ENCODE measurements at regions not wholly inside any gene's neighbourhood (a gene's known extent, or its start where the extent isn't known, plus 50 kb on each side); places are given as distances from the start of the nearest gene placed in this dataset.
A peak's percentile ranks its signal among the peaks of the same experiment; 100 is the strongest.

DNA sequence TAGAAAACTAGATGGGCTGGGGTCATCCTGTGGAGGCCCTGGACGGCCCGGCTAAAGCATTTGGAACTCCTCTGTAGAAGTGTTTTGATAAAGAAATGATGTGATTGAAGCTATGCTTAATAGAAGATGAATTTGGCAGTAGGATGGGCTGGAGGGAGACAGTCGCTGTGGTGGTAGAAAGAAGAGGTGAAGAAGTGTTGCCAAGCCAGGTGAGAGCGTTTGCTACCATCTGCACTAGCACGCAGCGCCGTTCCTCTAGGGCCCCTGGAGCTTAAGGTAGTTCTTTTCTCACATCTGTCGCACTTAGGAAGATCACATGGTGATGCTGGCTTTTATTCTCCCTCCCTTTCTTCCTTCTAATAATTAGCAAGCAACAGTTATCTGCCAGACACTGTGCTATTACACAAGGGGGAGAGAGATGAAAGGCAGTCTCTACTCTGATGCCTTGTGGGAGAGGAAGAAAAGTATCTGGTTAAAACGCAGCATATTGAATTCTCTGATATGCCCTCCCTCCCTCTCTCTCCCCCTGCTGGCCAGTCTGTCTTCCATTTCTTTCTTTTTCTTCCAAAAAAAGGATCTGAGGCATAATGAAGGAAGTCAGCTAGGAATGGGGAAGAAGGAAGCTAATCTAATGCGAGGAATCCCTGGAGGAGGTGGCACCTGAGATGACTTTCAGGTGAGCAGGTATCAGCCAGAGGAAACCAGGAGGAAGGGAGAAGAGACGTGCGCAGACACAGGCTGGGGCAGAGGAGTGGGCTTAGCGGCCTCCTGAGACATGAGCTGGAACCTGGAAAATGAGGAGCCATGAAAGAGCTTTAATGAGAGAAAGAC lies 162.3 kb upstream of the KLF14 start:
- Histone ChIP-seq H3K4me3 (ENCODE audit: low read depth, low read length) (no peak overlapping the region), H3K27ac (ENCODE audit: extremely low read depth, low read depth, low read length) (no peak overlapping the region), H3K4me1 (ENCODE audit: control insufficient read depth, insufficient read depth, low read length) (peaks cover 6% of the 10 kb centered on the region), H3K36me3 (ENCODE audit: control insufficient read depth in 2 of 2, insufficient read depth in 1 of 2, low read length in 2 of 2) (no peaks in the 10 kb centered on the region), H3K9me3 (ENCODE audit: control insufficient read depth, insufficient read depth, low read depth, low read length) (no peaks in the 10 kb centered on the region)
- POLR2A ChIA-PET = interaction anchor here (0.6 to 1.0 kb wide), 2 partner anchors 144 to 611 kb away, joined by 3 to 4 read pairs; no protein-coding TSS in a partner anchor
- CTCF ChIA-PET = interaction anchor here (0.5 to 5.8 kb wide), 52 partner anchors 9 to 1223 kb away, joined by 3 to 91 read pairs (median 6); no protein-coding TSS in a partner anchor
- no peak for TF ChIP-seq ZNF239 (tag by site-specific recombination; IDR thresholded peaks at IDR 0.05)
- no peak for TF ChIP-seq ZNF48 (tag by site-specific recombination; IDR thresholded peaks at IDR 0.05)
- TF ChIP-seq EGR2 (tag by site-specific recombination; IDR thresholded peaks at IDR 0.05; ENCODE audit: low read depth) = no peak
- TF ChIP-seq SP7 (tag by site-specific recombination; IDR thresholded peaks at IDR 0.05) = no peak
- no peak for TF ChIP-seq ZNF221 (tag by site-specific recombination; IDR thresholded peaks at IDR 0.05; ENCODE audit: borderline replicate concordance)
- TF ChIP-seq, protein P1, sequence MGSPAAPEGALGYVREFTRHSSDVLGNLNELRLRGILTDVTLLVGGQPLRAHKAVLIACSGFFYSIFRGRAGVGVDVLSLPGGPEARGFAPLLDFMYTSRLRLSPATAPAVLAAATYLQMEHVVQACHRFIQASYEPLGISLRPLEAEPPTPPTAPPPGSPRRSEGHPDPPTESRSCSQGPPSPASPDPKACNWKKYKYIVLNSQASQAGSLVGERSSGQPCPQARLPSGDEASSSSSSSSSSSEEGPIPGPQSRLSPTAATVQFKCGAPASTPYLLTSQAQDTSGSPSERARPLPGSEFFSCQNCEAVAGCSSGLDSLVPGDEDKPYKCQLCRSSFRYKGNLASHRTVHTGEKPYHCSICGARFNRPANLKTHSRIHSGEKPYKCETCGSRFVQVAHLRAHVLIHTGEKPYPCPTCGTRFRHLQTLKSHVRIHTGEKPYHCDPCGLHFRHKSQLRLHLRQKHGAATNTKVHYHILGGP (tag by site-specific recombination; IDR thresholded peaks at IDR 0.05) = no peak
- TF ChIP-seq GLI4 (tag by site-specific recombination; IDR thresholded peaks at IDR 0.05) = no peak
- no peak for TF ChIP-seq ZNF701 (tag by site-specific recombination; IDR thresholded peaks at IDR 0.05)
- TF ChIP-seq ZNF623 (tag by site-specific recombination; IDR thresholded peaks at IDR 0.05) = no peak
- TF ChIP-seq ZEB2 (tag by site-specific recombination; IDR thresholded peaks at IDR 0.05) = no peak
- TF ChIP-seq SP2 (tag by site-specific recombination; IDR thresholded peaks at IDR 0.05) = no peak
- TF ChIP-seq, protein P2, sequence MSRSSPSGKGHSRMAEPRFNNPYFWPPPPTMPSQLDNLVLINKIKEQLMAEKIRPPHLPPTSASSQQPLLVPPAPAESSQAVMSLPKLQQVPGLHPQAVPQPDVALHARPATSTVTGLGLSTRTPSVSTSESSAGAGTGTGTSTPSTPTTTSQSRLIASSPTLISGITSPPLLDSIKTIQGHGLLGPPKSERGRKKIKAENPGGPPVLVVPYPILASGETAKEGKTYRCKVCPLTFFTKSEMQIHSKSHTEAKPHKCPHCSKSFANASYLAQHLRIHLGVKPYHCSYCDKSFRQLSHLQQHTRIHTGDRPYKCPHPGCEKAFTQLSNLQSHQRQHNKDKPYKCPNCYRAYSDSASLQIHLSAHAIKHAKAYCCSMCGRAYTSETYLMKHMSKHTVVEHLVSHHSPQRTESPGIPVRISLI (tag by site-specific recombination; IDR thresholded peaks at IDR 0.05) = no peak

DNA sequence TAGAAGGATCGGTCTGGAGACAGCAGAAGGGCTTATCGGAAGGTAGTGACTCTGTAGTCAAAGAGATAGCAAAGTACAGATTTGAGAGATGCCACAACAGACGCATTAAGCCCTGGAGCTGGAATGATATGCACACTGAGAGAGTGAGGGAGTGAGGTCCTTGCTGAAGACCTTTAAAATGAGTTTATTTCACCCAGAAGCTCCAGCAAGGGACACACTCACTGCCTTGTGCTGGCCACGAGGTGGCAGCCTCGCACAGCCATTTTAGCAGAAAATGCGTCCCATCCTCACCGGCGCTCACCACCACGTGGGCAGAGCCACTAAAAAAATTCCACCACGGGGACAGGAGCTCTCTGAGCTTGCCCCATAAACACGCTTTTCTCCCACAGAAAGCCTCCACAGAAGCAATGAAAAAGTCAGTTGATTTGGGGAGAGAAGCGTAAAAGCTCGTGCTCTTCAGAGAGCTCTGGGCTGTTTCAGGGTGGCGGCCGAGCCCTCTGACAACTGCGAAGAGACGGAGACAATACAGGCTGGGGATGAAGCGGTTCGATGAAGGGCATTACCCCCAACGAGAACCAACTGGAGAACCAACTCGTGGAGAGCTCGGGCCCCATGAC lies 163.0 kb upstream of the KLF14 start:
- Histone ChIP-seq H3K4me3 (ENCODE audit: low read depth, low read length) (no peak overlapping the region), H3K4me1 (ENCODE audit: control insufficient read depth, insufficient read depth, low read length) (peaks cover 9% of the 10 kb centered on the region), H3K36me3 (ENCODE audit: control insufficient read depth in 2 of 2, insufficient read depth in 1 of 2, low read length in 2 of 2) (no peaks in the 10 kb centered on the region), H3K9me3 (ENCODE audit: control insufficient read depth, insufficient read depth, low read depth, low read length) (no peaks in the 10 kb centered on the region), H3K27ac (ENCODE audit: extremely low read depth, low read depth, low read length) (no peak overlapping the region)
- POLR2A ChIA-PET = interaction anchor here (0.6 to 1.0 kb wide), 2 partner anchors 143 to 610 kb away, joined by 3 to 4 read pairs; no protein-coding TSS in a partner anchor
- CTCF ChIA-PET = interaction anchor here (0.5 to 5.8 kb wide), 64 partner anchors 8 to 1222 kb away, joined by 3 to 91 read pairs (median 5); no protein-coding TSS in a partner anchor
- peak; percentile 28; the same call in 1 of the 2 replicates for TF ChIP-seq ZNF561 (tag by site-specific recombination; IDR thresholded peaks at IDR 0.05; ENCODE audit: borderline replicate concordance)
- peak; percentile 97 for TF ChIP-seq ZNF654 (tag by site-specific recombination; IDR thresholded peaks at IDR 0.05; ENCODE audit: low read depth)
- no peak for TF ChIP-seq ZBTB7A (tag by site-specific recombination; IDR thresholded peaks at IDR 0.05; ENCODE audit: low read depth)
- peak; percentile 62 for TF ChIP-seq ZFHX2 (tag by site-specific recombination; conservative IDR thresholded peaks at IDR 0.05)
- TF ChIP-seq, protein P3, sequence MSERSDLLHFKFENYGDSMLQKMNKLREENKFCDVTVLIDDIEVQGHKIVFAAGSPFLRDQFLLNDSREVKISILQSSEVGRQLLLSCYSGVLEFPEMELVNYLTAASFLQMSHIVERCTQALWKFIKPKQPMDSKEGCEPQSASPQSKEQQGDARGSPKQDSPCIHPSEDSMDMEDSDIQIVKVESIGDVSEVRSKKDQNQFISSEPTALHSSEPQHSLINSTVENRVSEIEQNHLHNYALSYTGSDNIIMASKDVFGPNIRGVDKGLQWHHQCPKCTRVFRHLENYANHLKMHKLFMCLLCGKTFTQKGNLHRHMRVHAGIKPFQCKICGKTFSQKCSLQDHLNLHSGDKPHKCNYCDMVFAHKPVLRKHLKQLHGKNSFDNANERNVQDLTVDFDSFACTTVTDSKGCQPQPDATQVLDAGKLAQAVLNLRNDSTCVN (tag by site-specific recombination; optimal IDR thresholded peaks at IDR 0.05) = peak; percentile 6
- TF ChIP-seq, protein P2 (tag by site-specific recombination; IDR thresholded peaks at IDR 0.05) = peak; percentile 88
- peak; percentile 61; the same call in 1 of the 2 replicates for TF ChIP-seq ZBTB17 (tag by site-specific recombination; IDR thresholded peaks at IDR 0.05)
- peak; percentile 72 for TF ChIP-seq ZNF660 (tag by site-specific recombination; IDR thresholded peaks at IDR 0.05)
- TF ChIP-seq, protein P4, sequence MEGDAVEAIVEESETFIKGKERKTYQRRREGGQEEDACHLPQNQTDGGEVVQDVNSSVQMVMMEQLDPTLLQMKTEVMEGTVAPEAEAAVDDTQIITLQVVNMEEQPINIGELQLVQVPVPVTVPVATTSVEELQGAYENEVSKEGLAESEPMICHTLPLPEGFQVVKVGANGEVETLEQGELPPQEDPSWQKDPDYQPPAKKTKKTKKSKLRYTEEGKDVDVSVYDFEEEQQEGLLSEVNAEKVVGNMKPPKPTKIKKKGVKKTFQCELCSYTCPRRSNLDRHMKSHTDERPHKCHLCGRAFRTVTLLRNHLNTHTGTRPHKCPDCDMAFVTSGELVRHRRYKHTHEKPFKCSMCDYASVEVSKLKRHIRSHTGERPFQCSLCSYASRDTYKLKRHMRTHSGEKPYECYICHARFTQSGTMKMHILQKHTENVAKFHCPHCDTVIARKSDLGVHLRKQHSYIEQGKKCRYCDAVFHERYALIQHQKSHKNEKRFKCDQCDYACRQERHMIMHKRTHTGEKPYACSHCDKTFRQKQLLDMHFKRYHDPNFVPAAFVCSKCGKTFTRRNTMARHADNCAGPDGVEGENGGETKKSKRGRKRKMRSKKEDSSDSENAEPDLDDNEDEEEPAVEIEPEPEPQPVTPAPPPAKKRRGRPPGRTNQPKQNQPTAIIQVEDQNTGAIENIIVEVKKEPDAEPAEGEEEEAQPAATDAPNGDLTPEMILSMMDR (tag by site-specific recombination; IDR thresholded peaks at IDR 0.05) = peak; percentile 70
- TF ChIP-seq SP7 (tag by site-specific recombination; IDR thresholded peaks at IDR 0.05) = peak; percentile 45; the same call in 1 of the 2 replicates
- TF ChIP-seq ZNF501 (tag by site-specific recombination; IDR thresholded peaks at IDR 0.05) = peak; percentile 22; the same call in 1 of the 2 replicates
- TF ChIP-seq GLI2 (tag by site-specific recombination; IDR thresholded peaks at IDR 0.05; ENCODE audit: borderline replicate concordance, low read depth) = no peak
- TF ChIP-seq ZSCAN30 (tag by site-specific recombination; IDR thresholded peaks at IDR 0.05) = peak; percentile 70; the same call in 1 of the 2 replicates
- peak; percentile 70 for TF ChIP-seq ZNF600 (tag by site-specific recombination; IDR thresholded peaks at IDR 0.05)
- no peak for TF ChIP-seq ZNF785 (tag by site-specific recombination; IDR thresholded peaks at IDR 0.05)
- TF ChIP-seq ZBTB1 (tag by site-specific recombination; IDR thresholded peaks at IDR 0.05) = no peak

Measured in HEK293 (cell line).